A673 (cell line): ENCODE measurements at regions not wholly inside any gene's neighbourhood (a gene's known extent, or its start where the extent isn't known, plus 50 kb on each side); places are given as distances from the start of the nearest gene placed in this dataset.

Experiments used
- BruUV-seq: library from RNA; stranded (reverse); fragments of 400-500 nt; replicated peaks from 2 replicates; lab custom pipeline; 2021; lab: Mats Ljungman, UMichigan
- CTCF ChIA-PET: fragments of 300-600 bp; sonication (Branson Sonifier 250); formaldehyde crosslinking; loops from one replicate; lab custom pipeline; 2022; ENCODE audit warnings: antibody characterized with exemption; lab: Charles Lee
- POLR2A ChIA-PET: fragments of 300-600 bp; sonication (Branson Sonifier 250); formaldehyde crosslinking; loops from one replicate; lab custom pipeline; 2022; ENCODE audit warnings: antibody characterized with exemption; ENCODE audit not compliant: low non-redundant PET; lab: Charles Lee
- DNase-seq: peaks from one replicate; pipeline ENCODE4 v3.0.0-alpha.2; 2015; ENCODE audit warnings: low spot score
- H3K27ac ChIP-seq: fragments of 200-600 bp; sonication (generic); 2 replicates; pipeline ENCODE4 v1.5.1; 2016; ENCODE audit warnings: mixed run types, low read depth, mild to moderate bottlenecking, mixed read lengths, antibody characterized with exemption, low read length; ENCODE audit not compliant: poor library complexity, severe bottlenecking
- H3K27me3 ChIP-seq: fragments of 200-600 bp; sonication (generic); replicated peaks from 2 replicates; pipeline ENCODE4 v1.6.1; 2017; ENCODE audit warnings: mixed run types, low read depth, mild to moderate bottlenecking, mixed read lengths, antibody characterized with exemption, low read length; ENCODE audit not compliant: insufficient read depth, poor library complexity
- H3K36me3 ChIP-seq: fragments of 200-600 bp; sonication (generic); 2 replicates; pipeline ENCODE4 v1.6.1; 2016; ENCODE audit warnings: mixed run types, mild to moderate bottlenecking, mixed read lengths, antibody characterized with exemption, low read length; ENCODE audit not compliant: insufficient read depth, poor library complexity, severe bottlenecking
- H3K4me1 ChIP-seq: fragments of 200-600 bp; sonication (generic); 2 replicates; pipeline ENCODE4 v1.6.1; 2017; ENCODE audit warnings: mixed run types, mild to moderate bottlenecking, mixed read lengths, antibody characterized with exemption, low read length; ENCODE audit not compliant: insufficient read depth, poor library complexity, severe bottlenecking
- H3K4me3 ChIP-seq: fragments of 200-600 bp; sonication (generic); 2 replicates; pipeline ENCODE4 v1.5.1; 2016; ENCODE audit warnings: low read depth, mixed run types, mild to moderate bottlenecking, mixed read lengths, low read length; ENCODE audit not compliant: poor library complexity, severe bottlenecking
- H3K9me3 ChIP-seq: fragments of 200-600 bp; sonication (generic); 2 replicates; pipeline ENCODE4 v1.6.1; 2016; ENCODE audit warnings: mixed run types, low read depth, mild to moderate bottlenecking, mixed read lengths, antibody characterized with exemption, low read length; ENCODE audit not compliant: poor library complexity, severe bottlenecking
- CTCF ChIP-seq: fragments of 300-800, 200-600 bp; sonication (generic); conservative IDR thresholded peaks from 2 replicates; pipeline ENCODE4 v1.5.1; 2017; ENCODE audit warnings: low read depth, mild to moderate bottlenecking, antibody characterized with exemption, low read length, moderate library complexity, mixed read lengths
- EZH2 ChIP-seq: fragments of 200-600 bp; sonication (generic); IDR thresholded peaks from 2 replicates; pipeline ENCODE4 v1.6.1; 2017; ENCODE audit warnings: borderline replicate concordance, low read depth, mild to moderate bottlenecking, mixed read lengths, antibody characterized with exemption, low read length; ENCODE audit not compliant: poor library complexity, severe bottlenecking
- intact Hi-C: fragments of 100-400 bp; cut with micrococcal nuclease; formaldehyde crosslinking; loops from one replicate; pipeline ENCODE4 v1.10.0; 2022; ENCODE audit not compliant: unreplicated experiment

DNA sequence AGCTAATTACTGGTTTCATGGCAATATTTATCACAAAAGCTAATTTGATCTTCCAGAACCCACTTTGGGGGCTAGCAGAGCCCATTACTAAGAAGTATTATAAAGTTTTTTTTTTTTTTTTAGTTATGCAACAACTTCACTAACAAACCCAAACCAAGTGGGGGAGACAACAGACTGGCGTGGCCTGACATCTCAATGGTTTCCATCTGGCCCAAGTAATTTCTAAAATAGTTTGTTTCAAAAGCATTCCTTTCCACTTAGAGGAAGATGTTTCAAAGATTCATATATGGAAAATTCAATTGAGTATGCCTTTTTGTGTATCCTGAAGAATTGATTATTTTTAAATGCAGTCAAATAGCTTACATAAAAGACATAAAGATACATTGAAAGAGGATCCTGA lies 367.1 kb downstream of the HRH4 start:
- POLR2A ChIA-PET, result no interaction called here

DNA sequence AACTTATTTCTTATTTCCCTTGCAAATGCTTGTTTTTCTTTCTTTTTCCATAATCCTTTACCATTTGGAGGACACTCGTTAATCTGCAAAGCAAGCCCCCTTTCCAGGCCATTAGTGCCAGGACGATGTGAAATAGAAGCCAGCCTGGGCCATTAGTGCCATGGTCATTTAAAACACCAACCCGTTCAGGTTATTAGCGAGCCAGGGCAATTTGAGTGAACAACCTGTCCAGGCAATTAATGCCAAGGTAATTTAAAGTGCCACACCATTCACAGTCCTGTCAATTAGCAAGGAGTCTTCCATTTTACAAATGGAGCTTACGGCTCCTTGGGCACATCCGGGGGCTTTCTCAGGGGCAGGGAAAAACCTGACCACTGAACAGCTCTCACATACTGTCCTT lies 370.6 kb downstream of the HRH4 start:
- intact Hi-C loops, result no loop called here
- Histone ChIP-seq H3K27ac (no peak overlapping the region), H3K4me1 (no peaks in the 10 kb centered on the region), H3K4me3 (no peak overlapping the region), H3K27me3 (peaks cover 7% of the 10 kb centered on the region), H3K9me3 (no peaks in the 10 kb centered on the region), H3K36me3 (no peaks in the 10 kb centered on the region)
- ChIA-PET CTCF (no interaction called here), POLR2A (no interaction called here)
- no peak for TF ChIP-seq CTCF
- no peak for TF ChIP-seq EZH2
- no peak for DNase-seq
- BruUV-seq, result no TSS peak

More for the DNA sequence above, 367.1 kb downstream of the HRH4 start:
- BruUV-seq, result no TSS peak
- Histone ChIP-seq H3K4me3 (no peak overlapping the region), H3K9me3 (no peaks in the 10 kb centered on the region), H3K27ac (no peak overlapping the region), H3K36me3 (no peaks in the 10 kb centered on the region), H3K4me1 (no peaks in the 10 kb centered on the region), H3K27me3 (peaks cover 7% of the 10 kb centered on the region)
- CTCF ChIA-PET, result no interaction called here
- no peak for TF ChIP-seq CTCF
- TF ChIP-seq EZH2, result no peak
- intact Hi-C loops, result no loop called here
- no peak for DNase-seq

GRCh38 chr18:24831871-24832665 lies 371.6 kb downstream of the HRH4 start:
- no peaks in the 10 kb centered on the region for H3K4me1 ChIP-seq
- CTCF ChIA-PET, result no interaction called here

More at GRCh38 chr18:24831871-24832665, 371.6 kb downstream of the HRH4 start:
- BruUV-seq, result no TSS peak
- H3K4me3 ChIP-seq, result no peak overlapping the region
- DNase-seq, result no peak
- no peak overlapping the region for H3K27ac ChIP-seq
- TF ChIP-seq EZH2 (no peak), CTCF (no peak)
- intact Hi-C loops, result no loop called here
- no peaks in the 10 kb centered on the region for H3K9me3 ChIP-seq
- POLR2A ChIA-PET, result no interaction called here
- H3K27me3 ChIP-seq, result peaks cover 7% of the 10 kb centered on the region
- H3K36me3 ChIP-seq, result no peaks in the 10 kb centered on the region
